CD4-positive, alpha-beta memory T cell (primary cell): ENCODE measurements at regions not wholly inside any gene's neighbourhood (a gene's known extent, or its start where the extent isn't known, plus 50 kb on each side); places are given as distances from the start of the nearest gene placed in this dataset.

Experiments used
- CTCF ChIA-PET: fragments of 350-600 bp; sonication (Branson Sonifier 250); formaldehyde crosslinking; loops from one replicate; lab custom pipeline; 2021; ENCODE audit warnings: inconsistent platforms; ENCODE audit not compliant: partially characterized antibody; lab: Charles Lee
- POLR2A ChIA-PET: fragments of 350-600 bp; sonication (Branson Sonifier 250); formaldehyde crosslinking; loops from one replicate; lab custom pipeline; 2021; ENCODE audit not compliant: partially characterized antibody; lab: Charles Lee
- DNase-seq, 5 donors: peaks; one replicate each; pipeline versions ENCODE4 v3.0.0 to v3.0.0-alpha.2; 2020 to 2022; ENCODE audit warnings: mixed read lengths in 1 of 5
- H3K27ac ChIP-seq: one replicate; pipeline ENCODE4 v1.7.0; 2013; ENCODE audit warnings: low read depth, low read length
- H3K27me3 ChIP-seq: 2 replicates; pipeline ENCODE4 v1.7.0; 2013; ENCODE audit warnings: mild to moderate bottlenecking, low read length, moderate library complexity; ENCODE audit not compliant: insufficient read depth
- H3K36me3 ChIP-seq: 2 replicates; pipeline ENCODE4 v1.7.0; 2013; ENCODE audit warnings: mild to moderate bottlenecking, low read length, moderate library complexity; ENCODE audit not compliant: insufficient read depth
- H3K4me1 ChIP-seq: 2 replicates; pipeline ENCODE4 v1.7.0; 2013; ENCODE audit warnings: mild to moderate bottlenecking, low read length, moderate library complexity; ENCODE audit not compliant: insufficient read depth
- H3K4me3 ChIP-seq, 2 donors: one replicate each; pipeline ENCODE4 v1.7.0; 2013; ENCODE audit warnings: low read length in 2 of 2, mild to moderate bottlenecking in 1 of 2
- H3K9me3 ChIP-seq, 2 donors: one replicate each; pipeline ENCODE4 v1.7.0; 2013; ENCODE audit warnings: low read length in 2 of 2, control low read depth in 1 of 2; ENCODE audit not compliant: control insufficient read depth in 1 of 2
- H3K27ac Mint-ChIP-seq, 7 donors: one replicate each; pipeline ENCODE4 v1.8.0; 2020 to 2021; ENCODE audit warnings: mixed read lengths in 7 of 7, mild to moderate bottlenecking in 6 of 7, inconsistent platforms in 3 of 7, moderate library complexity in 3 of 7
- H3K27me3 Mint-ChIP-seq, 2 donors: one replicate each; pipeline ENCODE4 v1.8.0; 2020 to 2021; ENCODE audit warnings: mixed read lengths in 2 of 2
- H3K36me3 Mint-ChIP-seq, 2 donors: one replicate each; pipeline ENCODE4 v1.8.0; 2020 to 2021; ENCODE audit warnings: mixed read lengths in 2 of 2, inconsistent platforms in 1 of 2, mild to moderate bottlenecking in 1 of 2
- H3K4me1 Mint-ChIP-seq, 4 donors: one replicate each; pipeline ENCODE4 v1.8.0; 2020 to 2021; ENCODE audit warnings: mixed read lengths in 4 of 4, mild to moderate bottlenecking in 1 of 4
- H3K4me3 Mint-ChIP-seq, 8 donors: one replicate each; pipeline ENCODE4 v1.8.0; 2020 to 2021; ENCODE audit warnings: mixed read lengths in 8 of 8, mild to moderate bottlenecking in 7 of 8, moderate library complexity in 6 of 8, inconsistent platforms in 3 of 8
- H3K9me3 Mint-ChIP-seq, 8 donors: one replicate each; pipeline ENCODE4 v1.8.0; 2020 to 2021; ENCODE audit warnings: mixed read lengths in 8 of 8, mild to moderate bottlenecking in 5 of 8, inconsistent platforms in 3 of 8, moderate library complexity in 1 of 8
- intact Hi-C: fragments of 100-400 bp; cut with micrococcal nuclease; formaldehyde crosslinking; loops from one replicate; pipeline ENCODE4 v1.15.1; 2023

- Mint-ChIP-seq H3K4me1 (no peaks in the 10 kb centered on the region), H3K4me3 (no peak overlapping the region), H3K36me3 (no peaks in the 10 kb centered on the region), H3K27ac (no peak overlapping the region), H3K27me3 (no peaks in the 10 kb centered on the region), H3K9me3 (peaks cover 0 to 17% (median 8%) of the 10 kb centered on the region in 8 donors)
- POLR2A ChIA-PET: no interaction called here
- H3K27me3 ChIP-seq: no peaks in the 10 kb centered on the region
- DNase-seq: no peak
- no peak overlapping the region for H3K27ac ChIP-seq
- no peak overlapping the region for H3K4me3 ChIP-seq
- H3K36me3 ChIP-seq: no peaks in the 10 kb centered on the region
- intact Hi-C loops: no loop called here
- CTCF ChIA-PET: no interaction called here
- H3K4me1 ChIP-seq: no peaks in the 10 kb centered on the region
- H3K9me3 ChIP-seq: peaks cover 0 to 4% of the 10 kb centered on the region in 2 donors
Measured at GRCh38 chr2:56456791-56457190, 273.0 kb downstream of the CCDC85A start.

GRCh38 chr2:56460508-56460907 lies 276.7 kb downstream of the CCDC85A start:
- Histone ChIP-seq H3K4me1 (no peaks in the 10 kb centered on the region), H3K27ac (no peak overlapping the region), H3K36me3 (no peaks in the 10 kb centered on the region), H3K4me3 (no peak overlapping the region), H3K27me3 (no peaks in the 10 kb centered on the region), H3K9me3 (peaks cover 0 to 4% of the 10 kb centered on the region in 2 donors)
- Mint-ChIP-seq H3K4me3 (no peak overlapping the region), H3K36me3 (no peaks in the 10 kb centered on the region), H3K27ac (no peak overlapping the region), H3K4me1 (no peaks in the 10 kb centered on the region), H3K27me3 (no peaks in the 10 kb centered on the region), H3K9me3 (peaks cover 3 to 14% (median 9%) of the 10 kb centered on the region in 8 donors)
- CTCF ChIA-PET: no interaction called here
- POLR2A ChIA-PET: no interaction called here
- no peak for DNase-seq
- intact Hi-C loops: no loop called here

GRCh38 chr2:56464066-56464465 lies 280.3 kb downstream of the CCDC85A start:
- Histone ChIP-seq H3K27me3 (no peaks in the 10 kb centered on the region), H3K4me1 (no peaks in the 10 kb centered on the region), H3K27ac (no peak overlapping the region), H3K9me3 (peaks cover 0 to 4% of the 10 kb centered on the region in 2 donors), H3K4me3 (no peak overlapping the region), H3K36me3 (no peaks in the 10 kb centered on the region)
- Mint-ChIP-seq H3K27ac (no peak overlapping the region), H3K27me3 (no peaks in the 10 kb centered on the region), H3K36me3 (no peaks in the 10 kb centered on the region), H3K4me3 (no peak overlapping the region), H3K4me1 (no peaks in the 10 kb centered on the region), H3K9me3 (peaks cover 3 to 12% (median 6%) of the 10 kb centered on the region in 8 donors)
- DNase-seq: no peak
- ChIA-PET POLR2A (no interaction called here), CTCF (no interaction called here)
- intact Hi-C loops: no loop called here

- H3K36me3 ChIP-seq: no peaks in the 10 kb centered on the region
- intact Hi-C loops: no loop called here
- Mint-ChIP-seq H3K27me3 (no peaks in the 10 kb centered on the region), H3K9me3 (peaks cover 3 to 12% (median 6%) of the 10 kb centered on the region in 8 donors), H3K4me3 (no peak overlapping the region), H3K36me3 (no peaks in the 10 kb centered on the region), H3K4me1 (no peaks in the 10 kb centered on the region), H3K27ac (no peak overlapping the region)
- no peaks in the 10 kb centered on the region for H3K27me3 ChIP-seq
- H3K27ac ChIP-seq: no peak overlapping the region
- CTCF ChIA-PET: no interaction called here
- H3K4me3 ChIP-seq: no peak overlapping the region
- no peaks in the 10 kb centered on the region for H3K4me1 ChIP-seq
- peaks cover 0 to 4% of the 10 kb centered on the region in 2 donors for H3K9me3 ChIP-seq
- POLR2A ChIA-PET: no interaction called here
- DNase-seq: no peak
Measured at GRCh38 chr2:56464613-56465012, 280.8 kb downstream of the CCDC85A start.

GRCh38 chr2:56465491-56465890 lies 281.7 kb downstream of the CCDC85A start:
- no peaks in the 10 kb centered on the region for H3K36me3 Mint-ChIP-seq
- peaks cover under 1 to 9% (median 5%) of the 10 kb centered on the region in 8 donors for H3K9me3 Mint-ChIP-seq
- intact Hi-C loops: no loop called here
- Histone ChIP-seq H3K27ac (no peak overlapping the region), H3K4me3 (no peak overlapping the region), H3K4me1 (no peaks in the 10 kb centered on the region), H3K36me3 (no peaks in the 10 kb centered on the region), H3K9me3 (peaks cover 0 to 1% of the 10 kb centered on the region in 2 donors), H3K27me3 (no peaks in the 10 kb centered on the region)
- POLR2A ChIA-PET: no interaction called here
- CTCF ChIA-PET: no interaction called here
- H3K4me1 Mint-ChIP-seq: no peaks in the 10 kb centered on the region
- H3K27ac Mint-ChIP-seq: no peak overlapping the region
- H3K27me3 Mint-ChIP-seq: no peaks in the 10 kb centered on the region
- H3K4me3 Mint-ChIP-seq: no peak overlapping the region
- no peak for DNase-seq

GRCh38 chr2:56473524-56473923 lies 289.7 kb downstream of the CCDC85A start:
- POLR2A ChIA-PET: no interaction called here
- Histone ChIP-seq H3K9me3 (no peaks in the 10 kb centered on the region), H3K36me3 (no peaks in the 10 kb centered on the region), H3K4me1 (no peaks in the 10 kb centered on the region), H3K27me3 (no peaks in the 10 kb centered on the region), H3K27ac (no peak overlapping the region), H3K4me3 (no peak overlapping the region)
- intact Hi-C loops: no loop called here
- CTCF ChIA-PET: no interaction called here
- Mint-ChIP-seq H3K27me3 (no peaks in the 10 kb centered on the region), H3K27ac (no peak overlapping the region), H3K36me3 (no peaks in the 10 kb centered on the region), H3K4me1 (no peaks in the 10 kb centered on the region), H3K9me3 (peaks cover 0 to 16% (median 2%) of the 10 kb centered on the region in 8 donors), H3K4me3 (no peak overlapping the region)
- DNase-seq: no peak

- ChIA-PET POLR2A (no interaction called here), CTCF (no interaction called here)
- no peaks in the 10 kb centered on the region for H3K27me3 ChIP-seq
Measured at GRCh38 chr2:56474412-56475158, 290.8 kb downstream of the CCDC85A start.

More at GRCh38 chr2:56474412-56475158, 290.8 kb downstream of the CCDC85A start:
- Histone ChIP-seq H3K27ac (no peak overlapping the region), H3K36me3 (no peaks in the 10 kb centered on the region), H3K4me3 (no peak overlapping the region), H3K9me3 (no peaks in the 10 kb centered on the region), H3K4me1 (no peaks in the 10 kb centered on the region)
- no peaks in the 10 kb centered on the region for H3K36me3 Mint-ChIP-seq
- H3K27ac Mint-ChIP-seq: no peak overlapping the region
- intact Hi-C loops: no loop called here
- H3K4me3 Mint-ChIP-seq: no peak overlapping the region
- H3K4me1 Mint-ChIP-seq: no peaks in the 10 kb centered on the region
- peaks cover 0 to 20% (median 2%) of the 10 kb centered on the region in 8 donors for H3K9me3 Mint-ChIP-seq
- no peaks in the 10 kb centered on the region for H3K27me3 Mint-ChIP-seq
- no peak for DNase-seq
